ENCODE measurements at regions not wholly inside any gene's neighbourhood (a gene's known extent, or its start where the extent isn't known, plus 50 kb on each side); places are given as distances from the start of the nearest gene placed in this dataset.

DNA sequence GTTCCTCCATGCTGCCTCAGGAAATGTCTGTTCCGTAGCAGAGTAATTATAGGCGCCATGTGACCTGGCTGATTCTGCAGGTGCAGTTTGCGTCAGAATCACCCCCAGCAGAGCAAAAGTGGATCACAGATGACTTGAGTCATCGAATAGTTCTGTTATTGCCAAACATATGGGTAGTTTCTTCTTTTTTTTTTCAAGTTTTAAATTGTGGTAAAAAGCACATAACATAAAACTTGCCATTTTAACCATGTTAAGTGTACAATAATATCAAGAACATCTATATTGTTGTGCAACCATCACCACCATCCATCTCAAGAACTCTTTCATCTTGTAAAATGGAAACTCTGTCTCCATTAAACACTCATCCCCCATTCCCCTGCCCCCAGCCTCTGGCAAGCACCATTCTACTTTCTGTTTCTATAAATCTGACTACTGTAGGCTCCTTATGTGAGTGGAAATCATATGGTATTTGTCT is 177.7 kb upstream of the TWIST2 start:
- DNase-seq (ENCODE audit: low spot score): no peak
- TF ChIP-seq, protein P1, sequence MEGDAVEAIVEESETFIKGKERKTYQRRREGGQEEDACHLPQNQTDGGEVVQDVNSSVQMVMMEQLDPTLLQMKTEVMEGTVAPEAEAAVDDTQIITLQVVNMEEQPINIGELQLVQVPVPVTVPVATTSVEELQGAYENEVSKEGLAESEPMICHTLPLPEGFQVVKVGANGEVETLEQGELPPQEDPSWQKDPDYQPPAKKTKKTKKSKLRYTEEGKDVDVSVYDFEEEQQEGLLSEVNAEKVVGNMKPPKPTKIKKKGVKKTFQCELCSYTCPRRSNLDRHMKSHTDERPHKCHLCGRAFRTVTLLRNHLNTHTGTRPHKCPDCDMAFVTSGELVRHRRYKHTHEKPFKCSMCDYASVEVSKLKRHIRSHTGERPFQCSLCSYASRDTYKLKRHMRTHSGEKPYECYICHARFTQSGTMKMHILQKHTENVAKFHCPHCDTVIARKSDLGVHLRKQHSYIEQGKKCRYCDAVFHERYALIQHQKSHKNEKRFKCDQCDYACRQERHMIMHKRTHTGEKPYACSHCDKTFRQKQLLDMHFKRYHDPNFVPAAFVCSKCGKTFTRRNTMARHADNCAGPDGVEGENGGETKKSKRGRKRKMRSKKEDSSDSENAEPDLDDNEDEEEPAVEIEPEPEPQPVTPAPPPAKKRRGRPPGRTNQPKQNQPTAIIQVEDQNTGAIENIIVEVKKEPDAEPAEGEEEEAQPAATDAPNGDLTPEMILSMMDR (IDR thresholded peaks at IDR 0.05; ENCODE audit: extremely low read depth, insufficient read depth, missing control alignments): no peak

DNA sequence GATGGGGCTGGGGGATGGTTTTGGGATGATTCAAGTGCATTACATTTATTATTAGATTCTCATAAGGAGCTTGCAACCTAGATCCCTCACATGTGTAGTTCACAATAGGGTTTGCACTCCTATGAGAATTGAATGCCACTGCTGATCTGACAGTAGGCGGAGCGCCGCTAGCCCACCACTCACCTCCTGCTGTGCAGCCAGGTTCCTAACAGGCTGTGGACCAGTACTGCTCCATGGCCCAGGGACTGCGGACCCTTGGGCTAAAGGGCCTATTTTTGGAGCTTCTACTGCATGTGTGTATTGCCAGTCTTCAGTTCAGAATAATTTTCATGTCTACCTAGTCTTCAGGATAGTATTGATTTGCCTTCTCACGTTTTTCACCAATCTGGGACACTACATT is 165.3 kb upstream of the TWIST2 start:
- in situ Hi-C loops (cut with MboI; ENCODE audit: low pct_unique_long_range_greater_than_20kb, low sequenced_read_pairs, unreplicated experiment): no loop called here
- TF ChIP-seq, protein P1 (IDR thresholded peaks at IDR 0.05; ENCODE audit: extremely low read depth, insufficient read depth, missing control alignments): no peak
- no peak for DNase-seq (ENCODE audit: low spot score)

More for the DNA sequence above, 177.7 kb upstream of the TWIST2 start:
- in situ Hi-C loops (cut with MboI; ENCODE audit: low pct_unique_long_range_greater_than_20kb, low sequenced_read_pairs, unreplicated experiment): no loop called here

DNA sequence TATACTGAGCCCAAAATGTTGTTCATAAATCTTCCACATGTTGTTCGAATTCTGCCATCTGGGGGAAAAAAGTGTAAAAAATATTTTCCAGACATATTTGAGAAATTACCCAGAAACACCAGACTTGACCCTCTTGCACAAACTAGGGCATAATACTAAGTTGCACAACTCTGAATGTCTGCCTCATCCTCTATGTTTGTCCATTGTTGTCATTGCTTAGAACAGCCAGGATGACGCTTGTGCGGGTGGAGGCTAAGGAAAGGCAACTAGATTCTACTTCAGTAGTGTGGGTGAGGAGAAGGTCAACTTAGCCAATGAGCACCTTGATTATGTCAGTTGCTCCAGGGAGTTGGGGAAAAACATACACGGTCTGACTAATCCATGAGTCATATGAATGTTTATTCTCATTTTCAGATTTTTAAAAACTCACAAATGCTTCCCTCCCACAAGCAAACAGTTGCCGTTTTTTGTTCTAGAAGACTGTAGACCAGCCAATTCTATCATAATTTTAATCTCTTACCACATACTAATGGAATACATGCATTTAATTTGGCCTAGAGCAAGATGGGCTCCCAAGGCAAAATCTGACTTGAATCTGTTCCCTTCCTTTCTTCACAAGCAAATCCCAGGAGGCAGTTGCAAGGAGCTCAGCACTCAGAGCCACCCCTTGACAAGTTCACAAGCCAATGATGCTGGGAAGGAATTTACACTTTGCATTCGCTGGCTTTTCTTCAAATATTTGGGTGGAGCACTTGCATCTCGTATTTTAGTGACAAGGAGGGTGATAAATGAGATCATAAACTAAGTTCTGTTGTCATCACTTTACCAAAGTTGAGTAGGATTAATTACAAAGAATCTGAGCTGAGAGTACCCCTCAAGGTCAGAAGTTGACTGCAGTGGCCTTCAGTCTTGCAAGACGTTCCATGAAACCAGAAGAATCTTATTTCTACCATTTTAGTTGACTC is 163.2 kb upstream of the TWIST2 start:
- no peak for DNase-seq (ENCODE audit: low spot score)
- in situ Hi-C loops (cut with MboI; ENCODE audit: low pct_unique_long_range_greater_than_20kb, low sequenced_read_pairs, unreplicated experiment): no loop called here
- TF ChIP-seq, protein P1 (IDR thresholded peaks at IDR 0.05; ENCODE audit: extremely low read depth, insufficient read depth, missing control alignments): no peak

DNA sequence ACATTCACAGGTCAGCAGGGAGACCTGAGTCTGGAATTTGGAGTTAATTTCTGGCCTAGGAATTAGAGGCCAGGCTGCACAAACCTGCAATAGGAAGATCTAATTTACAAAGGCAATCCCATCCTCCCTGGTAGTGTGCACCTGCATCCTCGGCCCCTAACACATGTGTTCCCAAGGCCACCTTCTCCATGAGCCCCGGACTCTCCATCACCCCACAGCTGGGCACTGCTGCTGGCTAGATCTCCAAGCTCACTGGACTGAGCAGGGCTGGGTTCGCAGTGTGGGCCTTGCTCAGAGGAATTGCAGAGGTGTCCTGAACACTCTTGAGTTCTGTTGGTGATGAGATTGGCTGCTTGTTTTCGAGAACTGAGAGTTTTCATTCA is 162.6 kb upstream of the TWIST2 start:
- no peak for DNase-seq (ENCODE audit: low spot score)
- TF ChIP-seq, protein P1 (IDR thresholded peaks at IDR 0.05; ENCODE audit: extremely low read depth, insufficient read depth, missing control alignments): no peak
- in situ Hi-C loops (cut with MboI; ENCODE audit: low pct_unique_long_range_greater_than_20kb, low sequenced_read_pairs, unreplicated experiment): no loop called here

DNA sequence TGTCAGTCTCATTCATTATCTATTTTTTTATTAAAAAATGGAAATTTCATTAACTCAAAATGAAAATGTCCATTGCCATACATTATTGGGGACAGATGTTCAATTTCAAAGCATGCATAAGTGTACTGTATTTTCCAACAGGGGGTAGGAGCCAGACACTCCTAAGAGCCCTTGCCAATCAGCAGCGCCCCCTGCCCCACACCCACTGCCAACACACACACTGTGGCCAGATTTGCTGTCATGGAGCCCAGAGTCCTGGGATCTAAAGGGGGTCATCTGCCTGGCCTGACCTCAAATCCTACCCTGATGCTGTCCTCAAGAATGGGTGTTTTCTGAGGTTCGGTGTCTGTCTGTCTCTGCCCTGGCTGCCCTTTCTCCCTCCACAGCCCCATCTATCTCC is 162.2 kb upstream of the TWIST2 start:
- in situ Hi-C loops (cut with MboI; ENCODE audit: low pct_unique_long_range_greater_than_20kb, low sequenced_read_pairs, unreplicated experiment): no loop called here
- TF ChIP-seq, protein P1 (IDR thresholded peaks at IDR 0.05; ENCODE audit: extremely low read depth, insufficient read depth, missing control alignments): no peak
- DNase-seq (ENCODE audit: low spot score): no peak

DNA sequence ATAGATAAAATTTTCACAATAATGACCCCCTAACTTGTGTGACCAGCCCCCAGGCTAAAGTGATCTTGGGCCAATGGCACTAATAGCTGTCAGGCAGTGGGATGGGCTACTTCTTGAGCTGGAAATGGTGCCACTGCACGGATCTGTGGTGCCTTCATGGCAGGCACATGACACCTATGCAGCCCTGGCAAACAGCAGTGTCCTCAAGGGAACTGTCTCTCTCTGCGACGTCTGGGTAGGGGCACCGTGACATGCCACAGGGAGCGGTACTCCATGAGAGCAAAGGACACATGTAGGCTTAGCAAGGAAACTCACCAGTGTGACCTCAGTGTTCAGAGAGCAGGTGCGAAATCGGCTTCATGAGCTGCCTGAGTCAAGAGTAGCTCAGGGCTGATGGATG is 161.7 kb upstream of the TWIST2 start:
- TF ChIP-seq, protein P1 (IDR thresholded peaks at IDR 0.05; ENCODE audit: extremely low read depth, insufficient read depth, missing control alignments): no peak
- in situ Hi-C loops (cut with MboI; ENCODE audit: low pct_unique_long_range_greater_than_20kb, low sequenced_read_pairs, unreplicated experiment): no loop called here
- DNase-seq (ENCODE audit: low spot score): no peak
